ENCODE measurements at regions not wholly inside any gene's neighbourhood (a gene's known extent, or its start where the extent isn't known, plus 50 kb on each side); places are given as distances from the start of the nearest gene placed in this dataset.
A peak's percentile ranks its signal among the peaks of the same experiment; 100 is the strongest.

- TF ChIP-seq RERE (CRISPR knock-in tag; IDR thresholded peaks at IDR 0.05; ENCODE audit: low read depth): peak; percentile 78
- no peak; the same call in 1 of the 2 replicates for TF ChIP-seq MXD4 (CRISPR knock-in tag; IDR thresholded peaks at IDR 0.05)
- TF ChIP-seq NCOA2 (CRISPR knock-in tag; IDR thresholded peaks at IDR 0.05): peak; percentile 96
- no peak for TF ChIP-seq ZNF563 (CRISPR knock-in tag; IDR thresholded peaks at IDR 0.05)
- TF ChIP-seq ZNF383 (CRISPR knock-in tag; IDR thresholded peaks at IDR 0.05; ENCODE audit: borderline replicate concordance): no peak
- no peak for TF ChIP-seq KDM4B (CRISPR knock-in tag; IDR thresholded peaks at IDR 0.05)
- no peak for TF ChIP-seq JUND (CRISPR knock-in tag; IDR thresholded peaks at IDR 0.05)
- TF ChIP-seq ZNF792 (CRISPR knock-in tag; IDR thresholded peaks at IDR 0.05): peak; percentile 66; the same call in 1 of the 2 replicates
- peak; percentile 76 for TF ChIP-seq SOX5 (CRISPR knock-in tag; IDR thresholded peaks at IDR 0.05; ENCODE audit: borderline replicate concordance)
- no peak for TF ChIP-seq MTA3 (CRISPR knock-in tag; IDR thresholded peaks at IDR 0.05)
- TF ChIP-seq MEIS2 (CRISPR knock-in tag; IDR thresholded peaks at IDR 0.05): no peak; the same call in 1 of the 2 replicates
- 0 out of 2 replicates have a peak, but pooled peaks have one; percentile 33 for TF ChIP-seq ZNF547 (CRISPR knock-in tag; IDR thresholded peaks at IDR 0.05)
- no peak for TF ChIP-seq ZSCAN30 (CRISPR knock-in tag; IDR thresholded peaks at IDR 0.05)
- peak; percentile 58; the same call in 1 of the 2 replicates for TF ChIP-seq SP4 (CRISPR knock-in tag; IDR thresholded peaks at IDR 0.05)
- peak; percentile 59; the same call in 1 of the 2 replicates for TF ChIP-seq HMG20B (CRISPR knock-in tag; conservative IDR thresholded peaks at IDR 0.05)
- no peak for TF ChIP-seq ZNF720 (CRISPR knock-in tag; IDR thresholded peaks at IDR 0.05)
- TF ChIP-seq ZNF282 (IDR thresholded peaks at IDR 0.05; ENCODE audit: partially characterized antibody): no peak
- peak; percentile 95 for TF ChIP-seq HDAC1 (CRISPR knock-in tag; IDR thresholded peaks at IDR 0.05)
- TF ChIP-seq ZNF749 (CRISPR knock-in tag; IDR thresholded peaks at IDR 0.05; ENCODE audit: borderline replicate concordance): peak; percentile 24; the same call in 1 of the 2 replicates
- TF ChIP-seq FOXO4 (CRISPR knock-in tag; conservative IDR thresholded peaks at IDR 0.05): no peak
- TF ChIP-seq ZNF280D (CRISPR knock-in tag; IDR thresholded peaks at IDR 0.05): no peak
Observed at GRCh38 chr5:56480078-56480704, 247.1 kb upstream of the ANKRD55 start (continued).

Data from HepG2 (cell line).